Activated T-cell treated with anti-CD3 and anti-CD28 coated beads for 48 hours (primary cell): ENCODE measurements at regions not wholly inside any gene's neighbourhood (a gene's known extent, or its start where the extent isn't known, plus 50 kb on each side); places are given as distances from the start of the nearest gene placed in this dataset.
"Not testable (repeated sequence)": the region's sequence is repeated elsewhere in the genome, so short reads cannot be mapped to it uniquely, and the experiment has no call there.

Experiments
- DNase-seq: peaks from one replicate; pipeline ENCODE4 v3.0.0-alpha.2; 2020; ENCODE audit warnings: low read depth

DNA sequence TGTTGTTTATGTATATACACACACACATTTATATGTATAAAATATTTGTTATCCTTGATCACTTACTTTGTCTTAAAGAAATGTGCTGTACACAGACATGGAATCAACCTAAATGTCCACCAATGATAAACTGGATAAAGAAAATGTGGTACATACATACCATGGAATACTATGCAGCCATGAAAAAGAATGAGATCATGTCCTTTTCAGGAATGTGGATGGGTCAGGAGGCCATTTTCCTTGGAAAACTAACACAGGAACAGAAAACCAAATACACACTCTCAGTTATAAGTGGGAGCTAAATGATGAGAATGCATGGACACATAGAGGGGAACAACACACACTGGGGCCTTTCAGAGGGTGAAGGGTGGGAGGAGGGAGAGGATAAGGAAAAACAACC is 534.7 kb downstream of the FLRT2 start:
- not testable (repeated sequence) for DNase-seq

DNA sequence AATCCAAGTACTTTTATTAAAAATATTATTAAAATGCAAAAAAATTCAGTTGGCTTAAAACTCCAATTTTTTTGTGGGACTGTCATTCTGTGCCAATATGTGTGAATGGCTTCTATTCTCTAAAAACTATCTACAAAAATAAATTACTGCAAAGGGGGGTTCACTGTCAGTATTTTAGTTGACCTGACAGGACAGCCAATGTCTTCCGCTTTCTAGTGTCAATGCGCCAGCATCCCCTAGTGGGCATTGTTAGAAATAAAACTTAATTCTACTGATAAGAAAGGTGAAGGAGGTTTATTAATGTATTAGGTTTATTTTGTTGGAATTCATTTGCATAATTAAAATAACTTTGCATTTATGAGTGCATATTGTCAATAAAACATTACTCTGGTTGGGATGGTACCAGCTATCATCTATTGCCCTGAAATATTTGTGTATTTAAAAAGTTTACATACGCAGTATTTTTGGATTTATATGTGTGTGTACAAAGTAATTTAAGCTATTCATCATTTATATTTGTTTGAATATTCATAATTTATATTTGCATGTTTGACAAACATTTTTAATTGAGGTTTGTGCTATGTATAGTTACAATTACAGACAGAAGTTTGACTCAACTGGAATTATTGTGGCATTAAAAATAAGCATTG is 527.2 kb downstream of the FLRT2 start:
- no peak for DNase-seq

DNA sequence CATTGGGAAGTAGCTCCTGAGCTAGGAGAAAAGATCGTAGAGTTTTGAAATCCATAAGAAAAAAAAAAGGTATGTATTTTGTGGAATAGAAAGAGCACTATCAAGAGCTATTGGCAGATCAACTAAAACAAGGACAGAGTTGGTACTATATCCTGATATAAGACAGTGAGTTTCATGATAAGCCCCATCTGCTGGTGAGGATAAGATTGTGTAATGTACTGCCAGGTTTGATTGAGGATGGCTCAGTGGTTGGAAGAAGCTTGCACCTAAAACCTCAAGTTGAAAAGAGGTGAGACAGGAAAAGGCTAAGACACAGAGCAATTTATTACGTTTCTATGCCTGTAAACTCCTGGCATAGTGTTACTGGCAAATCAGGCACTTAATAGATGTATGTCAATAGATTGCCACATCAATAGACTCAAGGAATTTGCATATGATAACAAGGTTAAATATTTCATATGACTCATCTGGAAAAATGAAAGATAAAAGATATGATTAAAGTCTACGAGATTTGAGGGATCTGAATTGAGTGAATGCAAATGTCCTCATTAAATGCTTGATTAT is 525.6 kb downstream of the FLRT2 start:
- DNase-seq = no peak

DNA sequence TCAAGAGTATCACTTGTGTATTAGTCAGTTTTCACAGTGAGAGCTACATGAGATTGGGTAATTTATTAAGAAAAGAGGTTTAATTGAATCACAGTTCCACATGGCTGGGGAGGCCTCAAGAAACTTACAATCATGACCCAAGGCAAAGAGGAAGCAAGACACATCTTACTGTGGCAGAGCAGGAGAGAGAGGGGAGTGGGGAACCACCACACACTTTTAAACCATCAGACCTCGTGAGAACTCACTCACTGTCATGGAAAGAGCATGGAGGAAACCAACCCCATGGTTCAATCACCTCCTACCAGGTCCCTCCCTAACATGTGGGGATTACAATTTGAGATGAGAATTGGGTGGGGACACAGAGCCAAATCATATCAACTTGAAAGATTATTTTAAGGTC is 522.9 kb downstream of the FLRT2 start:
- no peak for DNase-seq

DNA sequence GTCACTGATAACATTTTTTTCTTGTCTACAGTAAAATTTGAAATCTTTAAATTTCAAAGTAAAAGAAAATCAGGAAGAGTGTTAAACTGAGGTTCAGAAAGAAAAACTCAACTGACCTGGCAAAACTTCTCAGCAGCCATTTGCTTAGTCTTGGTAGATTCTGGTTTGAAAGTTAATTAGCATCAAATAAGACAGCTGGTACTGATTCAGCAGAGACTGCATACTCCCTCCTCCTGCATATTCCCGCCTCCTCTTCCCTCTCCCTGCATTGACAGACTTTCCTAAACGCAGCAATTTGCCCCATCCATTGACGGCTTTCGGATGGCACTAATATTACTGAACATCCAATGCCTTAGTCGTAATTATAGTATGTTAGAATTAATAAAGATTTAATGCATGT is 520.8 kb downstream of the FLRT2 start:
- no peak for DNase-seq

DNA sequence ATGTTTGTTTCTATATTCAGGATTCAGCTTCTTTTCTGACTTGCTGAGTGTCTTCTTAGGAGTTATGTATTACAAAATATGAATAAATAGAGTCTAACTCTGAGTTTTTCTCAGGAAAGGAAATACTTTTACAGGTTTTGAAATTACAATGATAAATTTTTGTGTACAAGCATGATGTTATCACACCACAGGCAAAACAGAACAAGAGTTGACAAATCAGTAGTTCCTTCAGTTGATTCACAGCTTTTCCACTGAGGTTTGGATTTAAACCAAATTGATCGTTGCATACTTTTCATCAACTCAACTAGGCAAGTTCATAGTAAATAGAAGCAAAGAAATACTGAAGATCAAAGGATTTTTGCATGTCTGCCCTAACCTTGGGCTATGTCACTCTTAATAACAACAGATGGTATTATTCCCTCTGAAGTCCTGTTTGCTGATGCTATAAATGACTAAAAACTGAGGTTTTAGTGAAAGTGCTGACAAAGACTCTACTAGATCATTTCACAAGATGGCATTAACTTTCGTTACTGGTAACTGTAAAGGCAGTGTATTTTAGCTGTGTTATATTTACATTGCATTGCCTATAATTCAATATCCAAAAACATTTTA is 520.2 kb downstream of the FLRT2 start:
- DNase-seq = no peak

DNA sequence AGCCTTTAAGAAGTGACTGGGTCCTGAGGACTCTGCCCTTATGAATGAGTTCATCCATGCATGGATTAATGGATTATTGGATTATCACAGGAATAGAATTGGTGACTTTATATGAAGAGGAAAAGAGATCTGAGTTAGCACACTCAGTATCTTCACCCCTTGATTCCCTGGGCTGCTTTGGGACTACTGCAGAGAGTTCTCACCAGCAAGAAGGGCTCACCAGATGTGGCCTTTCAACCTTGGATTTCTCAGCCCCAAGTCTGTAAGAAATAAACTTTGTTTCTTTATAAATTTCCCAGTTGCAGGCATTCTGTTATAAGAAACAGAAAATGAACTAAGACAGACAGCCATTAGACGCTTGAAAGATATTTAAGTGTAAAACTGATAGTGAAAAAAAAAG is 509.2 kb downstream of the FLRT2 start:
- DNase-seq = no peak

DNA sequence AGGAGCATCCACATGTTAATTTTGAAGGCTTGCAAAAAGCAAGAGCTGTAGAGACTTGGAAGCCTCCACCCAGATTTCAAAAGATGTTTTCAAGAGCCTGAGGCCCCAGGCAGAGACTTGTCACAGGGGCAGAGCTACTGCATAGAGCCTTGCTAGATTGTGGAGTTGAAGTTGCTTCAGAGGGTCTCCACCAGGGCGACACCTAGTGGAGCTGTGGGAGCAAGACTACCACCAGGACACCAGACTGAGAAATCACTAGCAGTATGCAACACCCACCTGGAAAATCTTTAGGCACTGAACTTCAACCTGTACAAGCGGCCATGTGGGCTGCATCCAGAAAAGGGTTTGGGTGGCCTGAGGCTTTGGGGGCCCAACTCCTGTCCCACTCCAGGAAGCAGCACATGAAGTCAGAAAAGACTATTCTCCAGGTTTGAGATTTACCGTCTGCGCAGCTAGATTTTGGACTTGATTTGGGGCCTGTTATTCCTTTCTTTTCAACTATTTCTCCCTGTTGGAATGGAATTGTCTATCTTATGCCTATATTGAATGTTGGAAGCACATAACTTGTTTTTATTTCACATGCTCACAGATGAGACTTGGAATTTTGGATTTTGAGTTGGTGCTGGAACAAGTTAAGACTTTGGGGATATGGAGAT is 508.6 kb downstream of the FLRT2 start:
- peak; percentile 35 for DNase-seq

DNA sequence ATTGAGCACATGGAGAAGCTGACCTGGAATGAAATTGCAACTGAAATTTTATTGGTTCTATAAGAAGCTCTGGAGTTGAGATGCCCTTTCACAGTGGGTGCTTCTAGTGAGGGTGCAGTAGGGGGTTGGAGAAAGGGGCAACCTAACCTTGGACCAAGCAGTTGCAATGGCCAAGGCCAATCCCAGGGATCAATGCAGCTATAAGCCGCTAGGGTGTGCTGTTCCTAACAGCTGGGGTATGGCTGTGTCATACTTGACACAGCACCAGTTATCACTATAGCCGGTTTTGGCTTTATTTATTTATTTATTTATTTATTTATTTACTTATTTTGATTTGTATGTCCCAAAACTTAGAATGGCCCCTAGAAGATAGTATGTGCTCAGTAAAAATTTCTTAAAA is 505.9 kb downstream of the FLRT2 start:
- DNase-seq = no peak

DNA sequence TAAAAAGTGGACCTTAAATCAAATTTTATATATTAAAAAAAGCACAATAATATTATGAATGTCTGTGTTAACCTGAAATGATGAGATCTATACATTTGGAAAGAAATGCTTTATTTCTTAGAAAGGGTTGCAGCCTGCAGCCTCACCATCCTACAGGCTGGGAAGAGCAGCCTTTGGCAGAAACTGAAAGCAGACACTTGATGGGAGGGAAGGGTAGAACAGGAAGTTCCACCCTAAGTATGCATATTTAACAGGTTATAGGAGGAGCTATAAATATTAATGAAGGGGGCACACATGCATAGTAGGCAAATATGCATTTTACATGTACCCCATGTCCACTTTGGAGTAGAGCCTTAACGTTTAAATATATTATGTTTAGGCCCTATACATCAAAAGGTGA is 498.0 kb downstream of the FLRT2 start:
- no peak for DNase-seq

DNA sequence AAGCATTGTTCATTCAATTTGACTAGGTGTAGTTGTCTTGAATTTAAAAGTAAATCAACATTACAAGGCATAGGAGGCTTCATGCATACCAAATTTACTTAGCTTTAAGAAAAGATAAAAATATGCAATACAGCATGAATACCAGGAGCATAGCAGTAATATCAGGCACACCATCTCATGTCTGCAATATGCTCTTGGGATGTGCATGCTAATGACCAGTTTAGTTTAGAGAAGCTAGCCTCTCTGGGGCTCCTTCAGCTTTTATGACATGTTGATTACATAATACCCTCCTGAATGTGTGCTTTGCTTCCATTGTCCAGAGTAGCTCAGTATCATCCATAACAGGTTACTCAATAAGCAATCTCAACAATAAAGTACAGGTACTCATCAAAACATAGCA is 497.2 kb downstream of the FLRT2 start:
- DNase-seq = no peak

DNA sequence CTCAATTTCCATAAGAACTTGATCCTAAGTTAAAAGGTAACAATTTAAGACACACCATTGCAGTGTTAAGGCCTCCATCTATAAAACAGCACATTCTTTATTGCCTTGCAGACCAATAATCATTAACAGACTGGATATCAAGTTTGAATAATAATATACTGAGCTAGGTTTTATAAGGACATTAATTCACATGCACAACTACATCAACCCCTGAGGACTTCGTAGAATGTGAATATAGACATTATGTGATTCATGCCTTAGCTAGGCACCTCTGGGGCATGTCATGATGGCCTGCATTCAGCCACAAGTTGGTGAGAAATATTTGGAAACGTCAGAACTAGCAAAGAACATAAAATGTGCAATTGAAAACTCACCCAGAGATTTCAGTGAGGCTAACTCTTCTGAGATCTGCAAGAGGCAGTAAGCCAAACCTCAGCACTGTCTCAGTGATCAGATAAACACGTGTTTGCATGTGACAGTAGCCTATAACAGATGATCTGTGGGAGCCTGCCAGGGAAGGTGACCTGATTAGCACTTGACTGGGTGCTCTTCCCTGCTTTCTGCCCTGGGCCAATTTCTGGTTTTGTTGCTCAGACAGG is 492.2 kb downstream of the FLRT2 start:
- no peak for DNase-seq

DNA sequence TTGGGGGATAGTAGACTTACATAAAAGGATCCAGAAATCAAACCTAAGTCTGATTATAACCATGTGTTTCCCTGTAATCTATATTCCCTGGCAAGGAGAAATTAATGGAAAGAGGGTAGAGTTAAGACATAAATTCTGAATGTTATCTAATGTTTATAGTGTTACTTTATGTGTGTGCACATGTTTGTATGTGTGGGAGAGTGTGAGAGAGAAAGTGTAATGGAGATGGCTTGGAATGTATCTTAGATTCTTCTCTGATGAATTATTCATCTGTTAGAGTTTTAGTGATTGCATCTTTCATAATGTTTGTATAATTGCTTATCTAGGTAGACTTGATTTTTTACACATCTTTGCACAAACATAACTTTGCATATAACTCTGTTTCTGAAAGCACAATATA is 490.9 kb downstream of the FLRT2 start:
- DNase-seq = no peak

DNA sequence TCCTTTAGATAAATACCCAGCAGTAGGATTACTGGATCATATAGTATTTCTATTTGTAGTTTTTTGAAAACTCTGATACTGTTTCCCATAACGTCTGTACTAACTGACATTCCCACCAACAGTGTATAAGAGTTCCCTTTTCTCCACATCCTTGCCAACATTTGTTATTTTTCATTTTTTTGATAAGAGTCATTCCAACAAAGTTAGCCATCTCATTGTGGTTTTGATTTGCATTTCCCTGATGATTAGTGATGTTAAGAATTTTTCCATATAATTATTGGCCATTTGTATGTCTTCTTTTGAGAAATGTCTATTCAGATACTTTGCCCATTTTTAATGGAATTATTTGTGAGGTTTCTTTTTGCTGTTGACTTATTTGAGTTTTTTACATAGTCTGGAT is 486.0 kb downstream of the FLRT2 start:
- DNase-seq = no peak

DNA sequence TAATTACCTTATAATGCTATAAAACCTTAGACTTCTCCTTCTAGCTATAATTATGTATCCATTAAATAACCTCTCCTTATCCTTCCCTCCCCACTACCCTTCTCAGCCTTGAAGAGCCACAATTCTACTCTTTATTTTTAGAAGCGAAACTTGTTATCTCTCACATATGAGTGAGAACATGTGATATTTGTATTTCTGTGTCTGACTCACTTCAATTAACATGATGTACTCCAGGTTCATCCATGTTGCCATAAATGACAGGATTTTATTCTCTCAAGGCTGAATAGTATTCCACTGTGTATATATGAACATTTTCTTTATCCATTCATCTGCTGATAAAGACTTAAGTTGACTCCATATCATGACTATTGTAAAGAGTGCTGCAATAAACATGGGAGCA is 485.6 kb downstream of the FLRT2 start:
- DNase-seq = no peak

DNA sequence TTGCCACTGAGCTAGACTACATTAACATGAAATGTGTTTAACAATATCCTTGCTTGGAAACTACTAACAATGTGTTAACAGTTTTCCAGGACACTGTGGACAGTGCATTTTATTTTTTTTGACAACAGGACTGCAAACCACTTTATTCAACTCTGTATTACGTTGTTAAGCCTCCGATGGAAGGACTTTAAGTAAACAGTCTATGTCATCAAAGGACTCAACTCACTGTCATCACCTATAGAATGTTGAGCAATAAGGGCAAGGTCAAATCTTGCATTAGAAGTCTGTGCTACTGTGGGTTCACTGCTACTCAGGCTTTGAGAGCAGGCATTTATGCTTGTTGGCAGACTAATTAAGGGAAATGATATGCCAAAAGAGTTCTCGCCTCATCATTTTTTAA is 483.7 kb downstream of the FLRT2 start:
- no peak for DNase-seq

DNA sequence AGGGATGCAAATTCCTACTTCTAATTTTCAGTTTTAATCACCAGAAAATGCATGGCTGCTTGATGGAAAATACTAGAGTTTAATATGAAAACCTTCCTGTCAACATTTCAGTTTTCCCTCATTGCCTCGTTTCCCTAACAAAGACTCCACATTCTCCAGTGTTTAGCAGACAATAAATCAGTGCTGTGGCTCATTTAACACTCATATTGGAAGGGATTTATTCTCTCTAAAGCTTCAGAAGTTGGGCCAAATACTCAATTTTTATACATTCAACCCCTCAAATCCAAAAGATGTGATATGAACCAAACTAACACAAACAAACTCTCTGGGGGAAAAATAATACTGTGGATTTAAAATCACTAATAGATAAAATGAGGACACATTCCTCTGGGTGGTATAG is 482.5 kb downstream of the FLRT2 start:
- DNase-seq = no peak

DNA sequence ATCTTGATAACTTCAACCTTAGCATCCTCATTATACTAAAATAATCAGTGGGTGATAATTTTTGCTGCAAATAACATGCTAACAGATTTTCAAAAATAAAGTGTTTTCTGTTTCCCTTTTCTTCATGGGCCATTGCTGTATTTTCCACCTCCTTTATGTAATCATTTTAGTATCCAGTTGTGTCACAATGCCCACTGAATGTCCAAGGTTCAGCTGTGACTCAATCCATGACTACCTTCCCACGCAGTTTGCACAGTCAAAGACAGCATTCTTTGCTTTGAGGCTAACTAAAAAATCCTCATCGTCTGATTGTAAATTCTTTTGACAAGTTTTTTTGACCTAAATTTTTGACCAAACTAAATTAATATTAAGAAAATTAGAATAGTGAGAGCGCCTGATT is 474.1 kb downstream of the FLRT2 start:
- DNase-seq = peak; percentile 0

DNA sequence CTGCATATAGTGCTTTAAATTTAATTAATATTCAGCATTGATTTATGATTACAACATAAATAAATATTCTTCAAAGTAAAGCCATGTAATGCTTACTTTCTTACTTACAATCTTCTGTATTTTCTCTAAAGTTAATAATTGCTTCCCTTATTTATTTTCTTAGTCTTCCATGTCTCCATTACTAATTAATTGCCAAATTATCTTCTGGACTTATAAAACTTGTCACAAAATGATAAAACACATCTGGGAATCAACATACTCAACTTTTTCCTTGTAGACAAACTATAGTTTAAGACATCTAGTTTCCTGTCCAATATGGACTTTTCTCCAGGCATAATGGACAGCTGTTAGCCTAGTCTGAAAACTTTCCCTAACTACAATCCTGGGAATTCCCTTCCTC is 466.6 kb downstream of the FLRT2 start:
- DNase-seq = no peak

DNA sequence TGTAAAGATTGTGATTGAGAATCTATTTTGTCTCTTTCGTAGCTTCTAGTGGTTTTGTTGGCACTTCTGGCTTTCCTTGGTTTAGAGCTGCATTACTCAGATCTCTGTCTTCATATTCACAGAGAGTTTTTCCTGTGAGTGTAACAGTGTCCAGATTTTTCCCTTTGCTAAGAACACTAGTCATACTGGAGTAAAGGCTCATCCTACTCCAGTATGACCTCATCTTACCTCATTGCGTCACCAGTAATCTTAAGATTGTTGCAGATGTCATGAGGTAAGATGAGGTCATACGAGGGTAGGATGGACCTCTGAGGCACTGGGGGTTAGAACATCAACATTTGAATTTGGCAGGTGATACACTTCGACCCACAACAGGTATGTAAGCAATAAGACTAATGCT is 461.2 kb downstream of the FLRT2 start:
- DNase-seq = no peak

DNA sequence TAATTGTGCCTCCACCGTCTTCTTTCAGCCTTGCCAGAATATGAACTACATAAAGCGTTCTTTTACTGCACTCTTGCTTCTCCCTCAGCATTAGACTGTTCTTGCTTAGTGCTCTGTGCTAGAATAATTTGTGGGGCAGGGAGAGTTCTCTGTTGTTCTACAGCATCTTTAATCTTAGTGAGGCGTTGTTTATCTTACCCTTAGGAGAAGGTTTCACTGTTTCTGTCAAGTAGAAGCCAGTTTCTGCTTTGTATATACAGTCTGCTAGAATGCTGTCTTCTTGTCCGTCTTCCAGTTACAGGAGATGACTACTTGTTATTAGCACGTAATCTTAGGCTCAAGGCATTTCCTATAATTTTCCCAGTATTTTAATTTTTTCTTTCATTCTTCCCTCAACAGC is 458.0 kb downstream of the FLRT2 start:
- no peak for DNase-seq

DNA sequence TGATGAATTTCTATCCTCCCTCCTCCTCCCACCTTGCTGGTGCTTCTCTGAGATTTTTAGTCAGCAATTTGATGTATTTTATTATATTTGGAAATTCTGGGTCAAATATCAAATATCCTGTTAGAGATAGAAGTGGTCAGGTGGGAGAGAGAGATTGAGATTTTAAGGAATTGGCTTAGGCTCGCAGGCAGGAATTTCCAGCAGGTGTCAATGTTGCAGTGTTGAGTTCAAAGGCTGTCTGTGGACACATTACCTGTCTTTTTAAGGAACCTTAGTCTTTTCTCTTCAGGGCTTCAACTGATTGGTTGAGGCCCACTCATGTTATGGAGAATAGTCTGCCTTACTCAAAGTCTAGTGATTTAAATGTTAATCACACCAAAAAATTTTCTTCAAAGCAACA is 457.3 kb downstream of the FLRT2 start:
- no peak for DNase-seq

DNA sequence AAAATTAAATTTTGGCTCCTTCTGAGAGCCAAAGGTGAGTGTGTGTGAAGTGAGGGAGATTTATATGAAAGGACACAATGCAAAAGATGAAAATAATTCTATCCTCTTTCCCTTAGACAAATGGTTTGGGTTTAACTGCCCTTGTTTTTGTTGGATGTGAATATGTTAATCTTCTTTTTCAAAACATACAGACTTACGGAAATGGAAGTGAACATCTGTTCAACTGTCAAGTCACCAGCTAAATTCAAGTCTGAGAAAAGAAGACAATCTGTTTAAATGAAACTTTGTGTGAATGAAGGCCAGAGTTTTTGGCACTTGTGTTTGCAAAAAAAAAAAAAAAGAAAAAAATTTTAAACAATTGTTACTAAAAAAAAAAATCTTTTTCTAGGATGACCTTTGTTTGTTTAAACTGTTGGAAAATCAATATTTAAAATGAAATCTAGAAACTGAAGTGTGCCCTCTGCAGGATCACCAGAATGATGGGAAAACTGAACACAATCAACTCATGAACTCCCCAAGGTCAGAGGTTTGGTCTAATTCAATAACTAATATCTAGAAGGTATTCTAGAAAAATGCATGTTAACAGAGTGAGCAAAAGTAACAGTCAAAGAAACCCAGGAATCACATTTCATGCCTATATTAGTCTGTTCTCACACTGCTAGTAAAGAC is 448.8 kb downstream of the FLRT2 start:
- no peak for DNase-seq
